Testis (tissue), 2 donors: ENCODE measurements at regions not wholly inside any gene's neighbourhood (a gene's known extent, or its start where the extent isn't known, plus 50 kb on each side); places are given as distances from the start of the nearest gene placed in this dataset.

Experiments
- CTCF ChIP-seq, 3 experiments: fragments of 450-650 bp in 2 of 3; fragments of 200-600 bp in 1 of 3; sonication (generic) in 1 of 3; IDR thresholded peaks; one replicate each; pipeline ENCODE4 v1.5.1; 2016 to 2019; ENCODE audit warnings: antibody characterized with exemption in 3 of 3, mild to moderate bottlenecking in 2 of 3, moderate library complexity in 1 of 3
- POLR2A ChIP-seq: fragments of 450-650 bp; IDR thresholded peaks from one replicate; pipeline ENCODE4 v1.6.1; 2017; ENCODE audit warnings: antibody characterized with exemption, mild to moderate bottlenecking, moderate library complexity

- no peak for TF ChIP-seq CTCF (IDR thresholded peaks at IDR 0.05)
- TF ChIP-seq POLR2A: no peak
Measured at GRCh38 chr6:113050979-113051378, 703.8 kb downstream of the RFPL4B start.
